HFFc6 (cell line): ENCODE measurements at regions not wholly inside any gene's neighbourhood (a gene's known extent, or its start where the extent isn't known, plus 50 kb on each side); places are given as distances from the start of the nearest gene placed in this dataset.

Experiments used
- DNase-seq: peaks from one replicate; pipeline ENCODE4 v3.0.0-alpha.2; 2018
- H3K27ac Mint-ChIP-seq: 2 replicates; pipeline ENCODE4 v1.8.0; 2020; ENCODE audit warnings: mild to moderate bottlenecking, mixed read lengths
- H3K27me3 Mint-ChIP-seq: 2 replicates; pipeline ENCODE4 v1.8.0; 2021; ENCODE audit warnings: mild to moderate bottlenecking, moderate library complexity, mixed read lengths; ENCODE audit not compliant: insufficient read depth
- H3K36me3 Mint-ChIP-seq: 2 replicates; pipeline ENCODE4 v1.8.0; 2021; ENCODE audit warnings: low read depth, mixed read lengths
- H3K4me1 Mint-ChIP-seq: 2 replicates; pipeline ENCODE4 v1.8.0; 2020; ENCODE audit warnings: low read depth, mixed read lengths
- H3K4me3 Mint-ChIP-seq: 2 replicates; pipeline ENCODE4 v1.8.0; 2020; ENCODE audit warnings: mild to moderate bottlenecking, moderate library complexity, mixed read lengths
- H3K9me3 Mint-ChIP-seq: 2 replicates; pipeline ENCODE4 v1.8.0; 2020; ENCODE audit warnings: mild to moderate bottlenecking, mixed read lengths
- CTCF ChIP-seq: fragments of 200-600 bp; sonication (generic); IDR thresholded peaks from 2 replicates; pipeline ENCODE4 v1.5.0; 2021; ENCODE audit warnings: antibody characterized with exemption, mild to moderate bottlenecking

GRCh38 chr12:105766029-105766428, 372.7 kb downstream of the NUAK1 start:
- Mint-ChIP-seq H3K4me3 (no peak overlapping the region), H3K27ac (no peak overlapping the region), H3K27me3 (no peaks in the 10 kb centered on the region; the same call in 1 of the 2 replicates), H3K4me1 (peaks cover 9% of the 10 kb centered on the region), H3K36me3 (peaks cover 5% of the 10 kb centered on the region; the same call in 1 of the 2 replicates), H3K9me3 (no peaks in the 10 kb centered on the region)
- DNase-seq, result no peak
- TF ChIP-seq CTCF, result no peak

GRCh38 chr12:105769486-105769885, 369.3 kb downstream of the NUAK1 start:
- no peak overlapping the region for H3K4me3 Mint-ChIP-seq
- H3K9me3 Mint-ChIP-seq, result no peaks in the 10 kb centered on the region
- no peaks in the 10 kb centered on the region for H3K36me3 Mint-ChIP-seq
- no peak for DNase-seq
- no peak for TF ChIP-seq CTCF
- H3K27ac Mint-ChIP-seq, result no peak overlapping the region
- no peaks in the 10 kb centered on the region for H3K4me1 Mint-ChIP-seq
- no peaks in the 10 kb centered on the region; the same call in 1 of the 2 replicates for H3K27me3 Mint-ChIP-seq

GRCh38 chr12:105773471-105773870, 365.3 kb downstream of the NUAK1 start:
- no peak for TF ChIP-seq CTCF
- DNase-seq, result no peak
- no peak overlapping the region for H3K4me3 Mint-ChIP-seq
- no peak overlapping the region for H3K27ac Mint-ChIP-seq
- peaks cover 7% of the 10 kb centered on the region; the same call in 1 of the 2 replicates for H3K4me1 Mint-ChIP-seq
- H3K27me3 Mint-ChIP-seq, result no peaks in the 10 kb centered on the region; the same call in 1 of the 2 replicates
- no peaks in the 10 kb centered on the region for H3K9me3 Mint-ChIP-seq
- no peaks in the 10 kb centered on the region for H3K36me3 Mint-ChIP-seq

GRCh38 chr12:105774037-105774436, 364.7 kb downstream of the NUAK1 start:
- DNase-seq, result no peak
- no peak for TF ChIP-seq CTCF
- Mint-ChIP-seq H3K27me3 (no peaks in the 10 kb centered on the region; the same call in 1 of the 2 replicates), H3K36me3 (no peaks in the 10 kb centered on the region), H3K4me3 (no peak overlapping the region), H3K27ac (no peak overlapping the region), H3K9me3 (no peaks in the 10 kb centered on the region), H3K4me1 (peaks cover 7% of the 10 kb centered on the region; the same call in 1 of the 2 replicates)

GRCh38 chr12:105775343-105775742, 363.4 kb downstream of the NUAK1 start:
- Mint-ChIP-seq H3K27ac (no peak overlapping the region), H3K4me3 (no peak overlapping the region), H3K9me3 (no peaks in the 10 kb centered on the region), H3K4me1 (peaks cover 7% of the 10 kb centered on the region; the same call in 1 of the 2 replicates), H3K27me3 (no peaks in the 10 kb centered on the region; the same call in 1 of the 2 replicates), H3K36me3 (no peaks in the 10 kb centered on the region)
- TF ChIP-seq CTCF, result peak; percentile 62
- DNase-seq, result peak; percentile 75
